T1000 (cell line): ENCODE measurements at regions not wholly inside any gene's neighbourhood (a gene's known extent, or its start where the extent isn't known, plus 50 kb on each side); places are given as distances from the start of the nearest gene placed in this dataset.
"Not testable (repeated sequence)": the region's sequence is repeated elsewhere in the genome, so short reads cannot be mapped to it uniquely, and the experiment has no call there.

Experiments used
- DNase-seq: peaks from one replicate; lab custom pipeline; 2025; ENCODE audit warnings: mixed read lengths; lab: John Stamatoyannopoulos, UW

DNA sequence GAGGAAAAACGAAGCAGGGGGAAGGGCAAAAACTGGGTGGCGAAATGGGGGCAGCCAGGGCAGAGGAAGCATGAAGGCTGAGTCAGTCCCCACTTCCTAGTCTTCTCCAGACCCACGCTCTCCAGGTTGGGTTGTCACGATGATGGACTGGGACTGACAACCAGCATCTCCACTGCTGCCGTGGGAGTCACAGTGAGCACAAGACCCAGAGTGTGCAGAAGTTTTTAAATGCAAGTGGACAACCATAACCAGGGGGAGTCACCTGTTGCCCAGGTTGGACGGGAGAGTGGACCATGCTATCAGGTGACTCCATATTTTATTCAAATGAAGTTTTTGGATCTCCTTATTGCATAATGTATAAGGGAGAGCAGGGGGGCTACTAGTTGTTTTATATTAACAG, 511.4 kb upstream of the ZFP42 start:
- DNase-seq: no peak

DNA sequence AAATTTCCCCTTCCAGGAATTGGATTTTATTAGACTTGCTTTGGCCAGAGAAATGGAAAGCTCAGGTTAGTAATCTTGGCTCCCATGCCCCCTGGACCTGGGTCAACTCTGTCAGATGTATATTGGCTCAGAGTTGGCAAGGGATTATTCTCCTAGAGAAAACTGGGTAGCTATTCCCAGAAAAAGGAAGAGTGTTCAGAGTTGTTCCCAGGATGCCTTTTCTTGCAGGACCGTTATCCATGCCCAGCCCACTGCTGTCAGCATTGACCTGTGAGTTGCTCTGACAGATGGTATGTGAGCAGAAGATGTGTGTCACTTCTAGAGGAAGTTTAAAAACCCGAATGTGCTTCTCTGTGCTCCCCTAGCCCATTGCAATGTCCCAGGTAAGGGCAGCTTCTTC, 509.9 kb upstream of the ZFP42 start:
- no peak for DNase-seq

GRCh38 chr4:187491286-187491685, 504.3 kb upstream of the ZFP42 start:
- DNase-seq: no peak

GRCh38 chr4:187491959-187492358, 503.6 kb upstream of the ZFP42 start:
- no peak for DNase-seq

DNA sequence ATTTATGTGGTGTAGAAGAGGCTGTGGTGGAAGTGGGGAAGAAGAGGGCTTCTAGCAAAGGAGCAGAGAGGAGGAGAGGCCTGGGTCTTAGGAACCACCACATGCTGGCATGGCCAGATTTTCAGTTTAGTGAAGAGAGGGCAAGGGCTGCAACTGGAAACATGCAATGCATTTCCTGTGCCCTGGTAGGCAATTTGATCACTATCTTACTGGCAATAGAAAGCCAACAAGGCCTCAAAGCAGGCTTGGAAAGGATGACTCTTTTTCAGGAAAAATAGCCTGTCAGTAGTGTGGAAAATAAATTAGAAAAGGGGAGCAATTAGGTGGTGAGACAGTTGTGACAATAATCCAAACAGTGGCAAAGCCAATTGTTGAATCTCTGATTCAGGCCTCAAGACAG, 501.9 kb upstream of the ZFP42 start:
- no peak for DNase-seq

DNA sequence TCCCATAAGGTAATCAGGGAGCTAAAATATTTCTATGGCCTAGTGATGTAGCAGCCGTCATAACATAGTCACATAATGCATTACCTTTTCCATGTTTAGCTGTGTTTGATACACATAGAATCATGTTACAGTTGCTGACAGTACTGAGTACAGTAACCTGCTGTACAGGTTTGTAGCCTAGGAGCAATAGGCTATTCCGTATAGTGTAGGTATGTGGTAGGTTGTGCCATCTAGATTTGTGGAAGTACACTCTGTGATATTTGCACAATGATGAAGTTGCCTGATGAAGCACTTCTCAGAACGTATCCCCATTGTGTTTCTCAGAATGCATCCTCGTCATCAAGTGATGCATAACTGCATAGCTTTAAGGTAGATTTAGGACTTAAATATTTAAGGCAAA, 495.6 kb upstream of the ZFP42 start:
- no peak for DNase-seq

- no peak for DNase-seq
Observed at GRCh38 chr4:187500796-187501195, 494.8 kb upstream of the ZFP42 start.

DNA sequence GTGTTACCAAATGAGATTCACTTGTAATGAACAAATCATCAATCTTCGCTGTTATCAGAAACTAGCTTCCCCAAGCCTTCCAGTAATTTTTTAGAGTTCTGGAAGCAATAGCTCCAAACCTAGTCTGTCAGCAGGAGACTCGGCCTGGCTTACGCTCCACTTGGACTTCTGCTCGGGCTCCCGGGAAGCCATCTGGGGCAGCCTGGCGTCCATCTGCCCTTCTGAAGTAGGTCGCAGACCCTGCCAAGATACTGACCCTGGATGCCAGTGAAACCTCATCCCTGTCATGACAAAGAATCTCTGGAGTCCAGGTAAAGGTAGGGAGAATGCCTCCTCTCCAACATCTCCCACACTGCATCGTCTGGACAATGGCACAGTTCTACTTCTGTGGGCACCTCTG, 493.8 kb upstream of the ZFP42 start:
- no peak for DNase-seq

GRCh38 chr4:187504974-187505797, 490.4 kb upstream of the ZFP42 start:
- DNase-seq: no peak

GRCh38 chr4:187505798-187506141, 489.8 kb upstream of the ZFP42 start:
- not testable (repeated sequence) for DNase-seq

GRCh38 chr4:187516224-187516623, 479.3 kb upstream of the ZFP42 start:
- DNase-seq: no peak

DNA sequence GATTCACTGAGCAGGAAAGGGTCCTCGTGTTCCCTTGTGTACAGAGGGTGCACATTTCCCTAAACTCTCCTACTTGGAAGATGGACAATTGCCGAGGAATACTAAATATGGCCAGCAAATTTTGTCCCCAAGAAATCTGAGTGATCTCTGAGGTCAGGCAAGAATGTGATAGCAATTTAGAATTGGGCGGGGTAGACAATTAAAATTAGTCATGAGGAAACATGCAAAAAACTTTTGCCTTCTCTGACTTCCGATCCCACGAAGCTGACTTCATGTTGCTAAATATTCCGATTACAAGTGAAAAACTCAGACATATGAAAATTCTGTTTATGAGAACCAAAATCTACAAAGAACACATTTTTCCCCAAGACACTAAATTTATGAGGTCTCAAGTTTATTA, 453.9 kb upstream of the ZFP42 start:
- DNase-seq: no peak

DNA sequence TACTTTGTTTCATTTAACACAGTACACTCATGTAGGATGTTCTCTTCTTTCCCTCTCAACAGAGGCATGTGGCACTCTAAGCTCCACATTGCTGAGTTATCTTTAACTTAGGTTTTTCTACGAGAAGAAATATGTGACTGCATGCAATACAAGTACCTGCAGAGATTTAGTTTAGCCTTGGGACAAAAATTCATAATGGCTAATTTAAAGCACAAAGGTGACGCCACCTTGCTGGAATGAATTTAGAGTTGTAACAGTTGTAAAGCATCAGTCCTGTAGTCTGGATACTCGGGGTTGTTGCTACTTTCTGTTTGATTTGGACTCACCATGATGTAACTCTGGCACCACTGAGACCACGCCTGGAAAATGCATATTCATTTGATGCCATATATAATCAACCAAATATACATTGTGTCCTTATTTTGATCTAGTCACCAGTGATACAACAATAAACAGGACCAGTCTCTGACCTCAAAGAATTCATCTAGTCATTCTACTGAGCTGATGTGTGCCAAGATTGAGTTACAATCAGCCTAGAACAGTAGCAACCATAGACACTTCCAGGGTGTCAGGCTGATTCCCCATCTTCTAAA, 451.0 kb upstream of the ZFP42 start:
- no peak for DNase-seq

DNA sequence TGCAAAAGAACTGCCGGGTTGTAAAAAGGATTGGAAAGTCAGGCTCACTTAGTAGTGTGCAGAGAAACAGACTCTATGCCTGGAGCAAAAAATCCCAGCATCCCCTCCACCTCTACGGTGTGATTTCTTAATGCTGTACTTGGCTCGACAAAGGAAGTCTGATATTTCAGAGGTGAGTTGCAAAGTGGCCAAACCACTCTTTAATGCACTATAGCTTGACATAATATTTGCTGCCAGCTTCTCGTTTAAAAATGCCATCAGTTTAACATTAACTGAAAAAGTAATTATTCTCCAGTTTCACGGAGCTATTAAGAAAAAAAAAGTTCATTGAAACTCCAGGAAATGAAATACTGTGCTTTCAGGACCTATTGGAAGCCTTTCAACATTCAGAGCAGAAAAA, 448.3 kb upstream of the ZFP42 start:
- DNase-seq: no peak

DNA sequence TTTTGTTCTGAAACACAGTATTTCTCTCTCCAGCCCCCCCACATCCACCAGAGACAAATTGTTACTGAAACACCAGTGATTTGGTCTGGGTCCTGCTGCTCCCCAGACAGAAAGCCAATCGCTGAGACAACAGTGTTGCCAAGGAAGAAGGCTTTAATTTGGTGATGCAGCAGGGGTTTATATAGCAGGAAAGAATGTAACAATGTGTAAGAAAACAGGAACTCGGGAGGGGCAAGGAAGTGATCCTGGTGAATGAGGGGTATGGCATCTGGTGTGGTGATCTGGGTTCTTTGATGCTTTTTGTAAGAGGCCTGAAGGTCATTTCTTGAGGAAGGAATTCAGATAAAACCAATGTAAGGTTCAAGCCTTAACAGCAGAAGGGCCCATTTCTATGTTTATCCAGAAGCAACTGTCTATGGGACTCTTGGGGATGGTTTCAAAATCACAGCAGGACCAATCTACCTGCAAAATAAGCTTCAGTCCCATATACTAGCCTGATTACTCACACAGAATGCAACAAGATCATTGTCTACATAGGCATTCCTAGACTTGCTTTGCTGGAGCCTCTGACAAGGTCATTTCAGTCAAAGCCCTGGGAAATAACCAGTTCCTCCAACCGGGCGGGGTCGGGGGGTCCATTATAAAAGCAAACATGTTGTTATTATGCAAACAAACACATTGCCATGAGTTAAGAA, 445.2 kb upstream of the ZFP42 start:
- peak; percentile 9 for DNase-seq

- DNase-seq: no peak
Observed at GRCh38 chr4:187552781-187553180, 442.8 kb upstream of the ZFP42 start.

GRCh38 chr4:187555174-187555573, 440.4 kb upstream of the ZFP42 start:
- DNase-seq: no peak

DNA sequence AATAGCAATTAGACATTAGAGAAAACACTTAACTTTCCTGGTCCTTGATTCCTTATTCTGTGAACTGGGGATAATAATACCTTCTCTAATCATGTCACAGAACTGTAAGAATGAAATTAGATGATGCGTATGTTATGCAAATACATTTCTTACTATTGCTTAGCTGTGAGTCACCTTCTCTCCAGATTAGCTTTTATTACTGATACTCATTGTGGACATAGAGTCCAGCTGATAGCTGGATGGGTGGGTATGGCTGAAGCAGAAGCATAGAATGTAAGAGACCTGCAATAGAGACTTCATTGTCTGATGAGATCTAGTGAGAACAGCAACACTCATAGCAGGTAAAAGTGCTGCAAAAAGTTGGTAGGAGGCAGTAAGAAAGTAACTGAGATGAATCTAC, 437.2 kb upstream of the ZFP42 start:
- DNase-seq: no peak

- DNase-seq: no peak
Observed at GRCh38 chr4:187562345-187562744, 433.2 kb upstream of the ZFP42 start.

- no peak for DNase-seq
Observed at GRCh38 chr4:187565416-187565815, 430.2 kb upstream of the ZFP42 start.

GRCh38 chr4:187569871-187570270, 425.7 kb upstream of the ZFP42 start:
- no peak for DNase-seq

- DNase-seq: no peak
Observed at GRCh38 chr4:187575706-187576105, 419.9 kb upstream of the ZFP42 start.

DNA sequence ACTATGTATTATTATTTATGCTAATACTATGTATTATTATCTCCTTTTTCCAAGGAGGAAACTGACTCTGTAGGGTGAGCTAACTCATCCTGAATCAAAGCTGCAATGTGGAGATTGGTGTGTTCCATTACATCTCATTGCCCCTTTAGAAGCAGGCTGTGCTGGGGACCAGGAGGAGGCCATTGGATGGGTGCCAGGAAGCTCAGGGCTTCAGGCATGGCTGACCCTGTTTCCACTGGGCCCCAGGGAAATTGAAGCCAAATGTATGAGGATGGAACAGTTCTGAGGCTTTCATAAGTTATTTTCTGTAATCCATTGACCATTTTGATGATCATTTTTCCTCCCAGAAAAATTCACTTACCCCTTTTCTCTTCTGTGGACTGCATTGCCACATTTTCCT, 418.8 kb upstream of the ZFP42 start:
- DNase-seq: no peak
